Testis (tissue), 2 donors: ENCODE measurements at regions not wholly inside any gene's neighbourhood (a gene's known extent, or its start where the extent isn't known, plus 50 kb on each side); places are given as distances from the start of the nearest gene placed in this dataset.

Experiments used
- DNase-seq: peaks from one replicate; pipeline ENCODE4 v3.0.0-alpha.2; 2019
- H3K27ac ChIP-seq, 2 donors: fragments of 200-600 bp; sonication (generic); one replicate each; pipeline ENCODE4 v1.5.1; 2019
- H3K27me3 ChIP-seq: fragments of 200-600 bp; sonication (generic); one replicate; pipeline ENCODE4 v1.5.1; 2019
- H3K36me3 ChIP-seq: fragments of 200-600 bp; sonication (generic); one replicate; pipeline ENCODE4 v1.5.1; 2017; ENCODE audit warnings: low read depth; ENCODE audit errors: missing control alignments
- H3K4me1 ChIP-seq: fragments of 200-600 bp; sonication (generic); one replicate; pipeline ENCODE4 v1.5.1; 2019
- H3K4me3 ChIP-seq, 2 donors: fragments of 200-600 bp; sonication (generic); one replicate each; pipeline ENCODE4 v1.5.1; 2017 to 2019
- H3K9me3 ChIP-seq: fragments of 200-600 bp; sonication (generic); one replicate; pipeline ENCODE4 v1.5.1; 2017
- POLR2A ChIP-seq: fragments of 450-650 bp; IDR thresholded peaks from one replicate; pipeline ENCODE4 v1.6.1; 2017; ENCODE audit warnings: antibody characterized with exemption, mild to moderate bottlenecking, moderate library complexity
- WGBS, 2 donors: methylation state at CpG; one replicate each; pipeline ENCODE4 v1.1.5; 2018; 5-methylcytosine and 5-hydroxymethylcytosine counted together
- intact Hi-C: fragments of 100-400 bp; cut with DNase I; formaldehyde crosslinking; loops from one replicate; pipeline ENCODE4 v1.15.1; 2023; ENCODE audit warnings: low total_unique reads
- TF ChIP-seq, protein P1 (sequence below), 3 experiments: fragments of 450-650 bp in 2 of 3; fragments of 200-600 bp in 1 of 3; sonication (generic) in 1 of 3; IDR thresholded peaks; one replicate each; pipeline ENCODE4 v1.5.1; 2016 to 2019; ENCODE audit warnings: antibody characterized with exemption in 3 of 3, mild to moderate bottlenecking in 2 of 3, moderate library complexity in 1 of 3

DNA sequence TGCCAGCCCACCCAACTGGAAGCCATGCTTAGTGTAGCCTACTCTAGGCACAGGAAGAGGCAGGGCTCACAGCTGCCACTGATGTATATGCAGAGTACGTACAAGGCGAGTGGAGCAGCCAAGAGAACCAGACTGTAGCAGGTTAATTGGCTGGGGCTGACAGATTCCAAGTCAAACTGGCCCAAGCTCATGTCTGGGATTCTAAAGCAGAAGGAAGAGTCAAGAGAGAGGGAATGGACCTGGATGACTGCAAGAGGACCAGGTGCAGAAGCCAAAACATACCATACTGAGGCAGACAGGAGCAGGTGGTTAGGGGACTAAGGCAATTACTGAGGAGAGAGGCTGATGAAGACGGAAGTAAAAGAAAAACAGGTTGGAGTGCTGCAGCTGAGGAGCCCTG is 51.3 kb upstream of the LRRN2 start:
- Histone ChIP-seq H3K27ac (no peak overlapping the region), H3K27me3 (no peaks in the 10 kb centered on the region), H3K36me3 (no peaks in the 10 kb centered on the region), H3K4me3 (no peak overlapping the region), H3K9me3 (no peaks in the 10 kb centered on the region), H3K4me1 (no peaks in the 10 kb centered on the region)
- intact Hi-C loops: no loop called here
- TF ChIP-seq, protein P1, sequence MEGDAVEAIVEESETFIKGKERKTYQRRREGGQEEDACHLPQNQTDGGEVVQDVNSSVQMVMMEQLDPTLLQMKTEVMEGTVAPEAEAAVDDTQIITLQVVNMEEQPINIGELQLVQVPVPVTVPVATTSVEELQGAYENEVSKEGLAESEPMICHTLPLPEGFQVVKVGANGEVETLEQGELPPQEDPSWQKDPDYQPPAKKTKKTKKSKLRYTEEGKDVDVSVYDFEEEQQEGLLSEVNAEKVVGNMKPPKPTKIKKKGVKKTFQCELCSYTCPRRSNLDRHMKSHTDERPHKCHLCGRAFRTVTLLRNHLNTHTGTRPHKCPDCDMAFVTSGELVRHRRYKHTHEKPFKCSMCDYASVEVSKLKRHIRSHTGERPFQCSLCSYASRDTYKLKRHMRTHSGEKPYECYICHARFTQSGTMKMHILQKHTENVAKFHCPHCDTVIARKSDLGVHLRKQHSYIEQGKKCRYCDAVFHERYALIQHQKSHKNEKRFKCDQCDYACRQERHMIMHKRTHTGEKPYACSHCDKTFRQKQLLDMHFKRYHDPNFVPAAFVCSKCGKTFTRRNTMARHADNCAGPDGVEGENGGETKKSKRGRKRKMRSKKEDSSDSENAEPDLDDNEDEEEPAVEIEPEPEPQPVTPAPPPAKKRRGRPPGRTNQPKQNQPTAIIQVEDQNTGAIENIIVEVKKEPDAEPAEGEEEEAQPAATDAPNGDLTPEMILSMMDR (IDR thresholded peaks at IDR 0.05): no peak
- no peak for TF ChIP-seq POLR2A
- DNase-seq: no peak
- 76 to 79% methylated on average over 3 of the region's 3 CpGs for WGBS, 2 donors

DNA sequence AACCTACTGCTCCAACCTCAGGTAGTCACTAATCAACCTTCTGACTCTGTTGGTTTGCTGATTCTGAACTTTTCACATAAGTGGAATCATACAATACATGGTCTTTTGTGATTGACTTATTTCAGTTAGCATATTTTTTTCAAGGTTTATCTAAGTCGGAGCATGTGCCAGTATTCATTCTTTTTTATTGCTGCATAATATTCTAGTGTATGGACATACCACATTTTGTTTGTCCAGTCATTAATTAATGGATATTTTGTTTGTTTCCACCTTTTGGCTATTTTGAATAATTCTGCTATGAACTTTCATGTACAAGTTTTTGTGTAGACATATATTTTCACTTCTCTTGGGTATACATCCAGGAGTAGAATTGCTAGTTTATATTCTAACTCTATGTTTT is 53.0 kb upstream of the LRRN2 start:
- Histone ChIP-seq H3K27ac (no peak overlapping the region), H3K4me3 (no peak overlapping the region), H3K4me1 (no peaks in the 10 kb centered on the region), H3K27me3 (no peaks in the 10 kb centered on the region), H3K36me3 (no peaks in the 10 kb centered on the region), H3K9me3 (no peaks in the 10 kb centered on the region)
- WGBS, 2 donors: 88 to 91% methylated on average over 1 of the region's 1 CpG
- no peak for DNase-seq
- TF ChIP-seq POLR2A: no peak
- intact Hi-C loops: no loop called here

DNA sequence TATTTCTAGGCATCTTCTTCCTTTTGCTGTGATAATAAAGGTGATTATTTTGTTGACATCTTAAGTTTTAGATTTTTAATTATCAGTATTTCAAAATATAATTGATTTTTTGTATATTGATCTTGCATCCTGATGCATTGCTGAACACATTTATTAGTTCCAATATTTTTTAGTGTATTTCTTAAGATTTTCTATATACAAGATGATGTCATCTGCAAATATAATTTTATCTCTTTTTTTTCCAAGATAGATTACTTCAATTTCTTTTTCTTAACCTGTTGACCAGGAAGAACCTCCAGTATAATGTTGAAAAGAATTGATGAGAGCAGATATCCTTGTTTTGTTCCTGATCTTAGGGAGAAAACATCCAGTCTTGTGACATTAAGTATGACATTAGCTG is 54.8 kb upstream of the LRRN2 start:
- H3K27me3 ChIP-seq: no peaks in the 10 kb centered on the region

DNA sequence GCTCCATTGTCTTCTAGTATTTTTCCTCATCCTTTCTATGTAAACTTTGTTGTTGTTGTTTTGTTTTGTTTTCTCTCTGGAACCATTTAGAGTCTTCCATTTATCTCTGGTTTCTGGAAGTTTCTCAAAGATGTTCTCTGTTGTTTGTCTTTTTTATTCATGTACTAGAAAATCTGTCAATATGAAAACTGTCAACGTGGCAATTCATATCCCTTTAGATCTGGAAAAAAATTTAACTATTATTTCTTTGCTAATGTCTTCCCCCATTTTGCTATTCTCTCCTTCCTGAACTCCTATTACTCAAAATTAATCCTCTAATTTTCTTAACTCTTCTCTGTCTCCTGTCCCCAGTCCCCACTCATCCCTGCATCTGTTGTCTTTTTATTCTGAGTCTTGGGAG is 55.9 kb upstream of the LRRN2 start:
- Histone ChIP-seq H3K9me3 (no peaks in the 10 kb centered on the region), H3K4me1 (no peaks in the 10 kb centered on the region), H3K27ac (no peak overlapping the region), H3K4me3 (no peak overlapping the region), H3K27me3 (no peaks in the 10 kb centered on the region), H3K36me3 (no peaks in the 10 kb centered on the region)
- WGBS, 2 donors: 83 to 93% methylated on average over 1 of the region's 1 CpG
- intact Hi-C loops: no loop called here
- no peak for DNase-seq
- no peak for TF ChIP-seq POLR2A
- TF ChIP-seq, protein P1 (IDR thresholded peaks at IDR 0.05): no peak

More for the DNA sequence above, 54.8 kb upstream of the LRRN2 start:
- H3K4me1 ChIP-seq: no peaks in the 10 kb centered on the region
- no peaks in the 10 kb centered on the region for H3K36me3 ChIP-seq
- H3K27ac ChIP-seq: no peak overlapping the region
- DNase-seq: no peak
- H3K9me3 ChIP-seq: no peaks in the 10 kb centered on the region
- TF ChIP-seq, protein P1 (IDR thresholded peaks at IDR 0.05): no peak
- TF ChIP-seq POLR2A: no peak
- intact Hi-C loops: no loop called here
- H3K4me3 ChIP-seq: no peak overlapping the region

DNA sequence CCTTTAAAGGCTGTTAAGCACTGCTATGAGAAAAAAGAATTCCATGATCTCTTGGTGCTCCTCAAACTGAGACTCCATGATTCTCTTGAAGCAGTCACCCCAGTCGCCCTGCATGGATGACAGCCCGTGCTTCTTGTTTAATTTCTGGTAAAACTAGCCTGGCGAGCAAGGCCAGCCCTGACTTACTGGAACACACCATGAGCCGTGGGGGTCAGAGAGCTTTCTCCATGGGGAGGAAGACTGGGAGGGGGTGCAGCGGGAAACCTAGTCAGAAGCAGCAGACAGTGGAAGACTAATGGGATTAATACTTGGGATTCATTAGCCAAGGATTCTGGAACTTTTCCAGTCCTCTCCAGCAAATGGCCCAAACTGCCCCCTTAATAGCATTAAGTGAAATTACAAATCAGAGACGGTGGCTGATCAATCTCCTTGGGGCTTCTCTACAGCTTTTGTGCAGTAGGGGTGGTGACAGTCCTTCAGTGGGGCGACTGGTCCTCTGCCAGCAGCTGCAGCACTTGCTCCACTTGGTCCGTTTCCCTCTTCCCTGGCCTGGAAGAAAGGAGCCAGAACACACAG is 57.2 kb upstream of the LRRN2 start:
- no peaks in the 10 kb centered on the region for H3K36me3 ChIP-seq
- 85 to 88% methylated on average over 8 of the region's 8 CpGs for whole genome bisulfite sequencing, 2 donors
- DNase-seq: no peak
- no peak overlapping the region for H3K27ac ChIP-seq
- H3K27me3 ChIP-seq: no peaks in the 10 kb centered on the region
- intact Hi-C loops: no loop called here
- H3K4me1 ChIP-seq: no peaks in the 10 kb centered on the region
- no peak overlapping the region for H3K4me3 ChIP-seq
- H3K9me3 ChIP-seq: no peaks in the 10 kb centered on the region
- TF ChIP-seq, protein P1 (IDR thresholded peaks at IDR 0.05): no peak
- no peak for TF ChIP-seq POLR2A
